Sigmoid colon (tissue), 3 donors: ENCODE measurements at regions not wholly inside any gene's neighbourhood (a gene's known extent, or its start where the extent isn't known, plus 50 kb on each side); places are given as distances from the start of the nearest gene placed in this dataset.

Experiments
- CTCF ChIP-seq, 4 experiments: fragments of 450-650 bp in 3 of 4; fragments of 200-600 bp in 1 of 4; IDR thresholded peaks; one replicate each; pipeline ENCODE4 v1.5.1; 2016 to 2019; ENCODE audit warnings: antibody characterized with exemption in 4 of 4, mild to moderate bottlenecking in 3 of 4, moderate library complexity in 2 of 4
- POLR2A ChIP-seq, 2 donors: fragments of 450-650 bp; IDR thresholded peaks; one replicate each; pipeline ENCODE4 v1.6.1; 2016; ENCODE audit warnings: antibody characterized with exemption in 2 of 2, mild to moderate bottlenecking in 2 of 2, moderate library complexity in 2 of 2

- TF ChIP-seq CTCF (IDR thresholded peaks at IDR 0.05) (no peak), POLR2A (IDR thresholded peaks at IDR 0.05) (no peak)
These were observed 267.5 kb downstream of the SNX13 start for GRCh38 chr7:17672783-17673182.
